ENCODE measurements at regions not wholly inside any gene's neighbourhood (a gene's known extent, or its start where the extent isn't known, plus 50 kb on each side); places are given as distances from the start of the nearest gene placed in this dataset.

DNA sequence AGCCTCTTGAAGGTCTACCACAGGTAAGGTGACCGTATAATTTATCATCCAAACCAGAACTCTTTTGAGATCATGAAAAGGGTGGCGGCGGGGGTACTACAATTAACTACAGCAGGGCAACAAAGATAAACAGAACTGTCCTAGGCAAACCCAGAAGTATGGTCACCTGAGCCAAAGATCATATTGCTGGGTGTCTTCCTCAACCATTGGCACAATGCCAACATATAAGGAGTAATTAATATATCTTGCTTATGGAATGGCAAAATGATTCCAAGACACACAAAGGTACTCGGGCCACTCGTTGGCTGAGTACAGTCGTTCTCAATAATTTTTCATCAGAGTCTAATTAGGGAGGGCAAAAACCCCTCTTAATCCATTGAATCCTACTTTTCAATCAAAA is 273.3 kb downstream of the QDPR start:
- Histone ChIP-seq H2BK12ac (ENCODE audit: low read length) (no peak overlapping the region), H3K27me3 (ENCODE audit: control insufficient read depth in 3 of 3, insufficient read depth in 3 of 3, low read depth in 1 of 3, low read length in 3 of 3) (peaks cover 0 to 3% (median 0%) of the 10 kb centered on the region in 3 experiments), H3K9ac (ENCODE audit: low read depth, low read length, poor library complexity) (no peak overlapping the region), H2BK5ac (ENCODE audit: low read length) (no peak overlapping the region), H3K9me3 (replicated peaks in 1 of 2; ENCODE audit: control insufficient read depth in 2 of 2, insufficient read depth in 1 of 2, low read depth in 1 of 2, low read length in 2 of 2) (no peaks in the 10 kb centered on the region), H3K36me3 (replicated peaks in 1 of 2; ENCODE audit: control insufficient read depth in 2 of 2, insufficient read depth in 2 of 2, low read length in 2 of 2) (no peaks in the 10 kb centered on the region), H2AK5ac (ENCODE audit: low read depth, low read length) (no peak overlapping the region), H3K79me1 (ENCODE audit: low read depth, low read length) (no peaks in the 10 kb centered on the region), H2BK120ac (ENCODE audit: low read depth, low read length) (no peak overlapping the region), H3K18ac (ENCODE audit: low read length) (no peak overlapping the region), H2AFZ (ENCODE audit: low read length) (no peak overlapping the region), H3K4ac (ENCODE audit: low read length) (no peak overlapping the region), H2BK15ac (ENCODE audit: low read length) (no peak overlapping the region), H3K4me1 (ENCODE audit: control insufficient read depth in 2 of 2, insufficient read depth in 1 of 2, low read depth in 1 of 2, low read length in 2 of 2) (no peaks in the 10 kb centered on the region), H3K27ac (replicated peaks; ENCODE audit: low read length) (no peak overlapping the region), H3K4me2 (ENCODE audit: insufficient read depth, low read length, poor library complexity, severe bottlenecking) (no peak overlapping the region), H3K23ac (ENCODE audit: low read depth, low read length, poor library complexity) (no peak overlapping the region), H3K4me3 (ENCODE audit: low read length in 2 of 2) (no peak overlapping the region), H4K91ac (ENCODE audit: low read depth, low read length, poor library complexity) (no peak overlapping the region), H4K8ac (ENCODE audit: low read depth, low read length) (no peak overlapping the region), H3K14ac (ENCODE audit: low read length) (no peak overlapping the region)
- DNase-seq (ENCODE audit: low spot score): no peak
- no CpG with 5 or more reads among the region's 6 CpGs for WGBS, 2 donors (ENCODE audit: extremely low coverage in 2 of 2, insufficient read length in 2 of 2, insufficient replicate concordance in 1 of 2)

DNA sequence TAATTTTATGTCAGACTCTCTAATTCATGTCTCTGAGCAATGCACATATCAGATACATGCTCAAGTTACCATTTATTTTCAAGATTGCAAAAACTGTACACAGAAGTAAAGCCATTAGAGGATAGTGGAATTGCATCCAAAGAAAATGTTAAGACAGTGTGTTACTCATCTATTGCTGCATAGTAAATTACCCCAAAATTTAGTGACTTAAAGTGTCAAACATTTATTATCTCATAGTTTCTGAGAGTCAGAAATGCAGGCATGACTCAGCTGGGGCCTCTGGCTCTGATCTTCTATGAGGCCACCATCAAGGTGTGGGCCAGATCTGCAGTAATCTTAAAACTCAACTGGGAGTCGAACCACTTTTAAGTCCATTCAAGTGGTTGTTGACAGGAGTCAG is 275.2 kb downstream of the QDPR start:
- H3K4me1 ChIP-seq (ENCODE audit: control insufficient read depth in 2 of 2, insufficient read depth in 1 of 2, low read depth in 1 of 2, low read length in 2 of 2): no peaks in the 10 kb centered on the region
- no peak overlapping the region for H3K27ac ChIP-seq (replicated peaks; ENCODE audit: low read length)
- no peak for DNase-seq (ENCODE audit: low spot score)
- H3K18ac ChIP-seq (ENCODE audit: low read length): no peak overlapping the region
- no peak overlapping the region for H3K23ac ChIP-seq (ENCODE audit: low read depth, low read length, poor library complexity)
- no peak overlapping the region for H4K91ac ChIP-seq (ENCODE audit: low read depth, low read length, poor library complexity)
- H3K4me3 ChIP-seq (ENCODE audit: low read length in 2 of 2): no peak overlapping the region
- no peak overlapping the region for H2BK15ac ChIP-seq (ENCODE audit: low read length)
- no peak overlapping the region for H2AFZ ChIP-seq (ENCODE audit: low read length)
- H3K9ac ChIP-seq (ENCODE audit: low read depth, low read length, poor library complexity): no peak overlapping the region
- no peak overlapping the region for H2BK12ac ChIP-seq (ENCODE audit: low read length)
- H2BK120ac ChIP-seq (ENCODE audit: low read depth, low read length): no peak overlapping the region
- H4K8ac ChIP-seq (ENCODE audit: low read depth, low read length): no peak overlapping the region
- no peak overlapping the region for H2AK5ac ChIP-seq (ENCODE audit: low read depth, low read length)
- WGBS, 2 donors (ENCODE audit: extremely low coverage in 2 of 2, insufficient read length in 2 of 2, insufficient replicate concordance in 1 of 2): no CpG with 5 or more reads among the region's 1 CpG
- H3K14ac ChIP-seq (ENCODE audit: low read length): no peak overlapping the region
- no peaks in the 10 kb centered on the region for H3K9me3 ChIP-seq (replicated peaks in 1 of 2; ENCODE audit: control insufficient read depth in 2 of 2, insufficient read depth in 1 of 2, low read depth in 1 of 2, low read length in 2 of 2)
- no peaks in the 10 kb centered on the region for H3K36me3 ChIP-seq (replicated peaks in 1 of 2; ENCODE audit: control insufficient read depth in 2 of 2, insufficient read depth in 2 of 2, low read length in 2 of 2)
- H3K79me1 ChIP-seq (ENCODE audit: low read depth, low read length): no peaks in the 10 kb centered on the region
- no peak overlapping the region for H2BK5ac ChIP-seq (ENCODE audit: low read length)
- no peaks in the 10 kb centered on the region for H3K27me3 ChIP-seq (ENCODE audit: control insufficient read depth in 3 of 3, insufficient read depth in 3 of 3, low read depth in 1 of 3, low read length in 3 of 3)
- H3K4me2 ChIP-seq (ENCODE audit: insufficient read depth, low read length, poor library complexity, severe bottlenecking): no peak overlapping the region
- H3K4ac ChIP-seq (ENCODE audit: low read length): no peak overlapping the region

DNA sequence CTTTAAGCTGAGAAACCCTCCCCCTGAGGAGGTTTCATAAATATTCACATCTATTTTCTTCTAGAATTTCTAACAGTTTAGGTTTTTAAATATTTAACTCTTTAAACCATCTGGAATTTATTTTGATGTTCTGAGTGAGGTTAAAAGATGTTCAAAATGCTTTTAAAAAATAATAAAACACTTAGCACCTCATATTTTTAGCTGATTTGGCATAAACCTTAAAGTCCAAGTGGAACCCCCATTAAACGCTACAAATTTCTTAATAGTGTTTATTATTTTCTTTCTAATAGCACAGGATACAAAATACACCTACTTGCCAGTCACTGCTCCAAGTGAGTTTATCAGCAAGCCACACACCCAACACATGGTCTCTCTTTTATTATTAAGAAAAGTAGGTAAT is 277.2 kb downstream of the QDPR start:
- no CpG with 5 or more reads among the region's 1 CpG for WGBS, 2 donors (ENCODE audit: extremely low coverage in 2 of 2, insufficient read length in 2 of 2, insufficient replicate concordance in 1 of 2)
- no peak overlapping the region for H2AFZ ChIP-seq (ENCODE audit: low read length)
- no peak overlapping the region for H3K4me3 ChIP-seq (ENCODE audit: low read length in 2 of 2)
- no peak overlapping the region for H3K4ac ChIP-seq (ENCODE audit: low read length)
- H3K14ac ChIP-seq (ENCODE audit: low read length): no peak overlapping the region
- H2BK5ac ChIP-seq (ENCODE audit: low read length): no peak overlapping the region
- H2BK12ac ChIP-seq (ENCODE audit: low read length): no peak overlapping the region
- H3K23ac ChIP-seq (ENCODE audit: low read depth, low read length, poor library complexity): no peak overlapping the region
- H2BK15ac ChIP-seq (ENCODE audit: low read length): no peak overlapping the region
- H3K79me1 ChIP-seq (ENCODE audit: low read depth, low read length): no peaks in the 10 kb centered on the region
- no peaks in the 10 kb centered on the region for H3K4me1 ChIP-seq (ENCODE audit: control insufficient read depth in 2 of 2, insufficient read depth in 1 of 2, low read depth in 1 of 2, low read length in 2 of 2)
- no peaks in the 10 kb centered on the region for H3K36me3 ChIP-seq (replicated peaks in 1 of 2; ENCODE audit: control insufficient read depth in 2 of 2, insufficient read depth in 2 of 2, low read length in 2 of 2)
- DNase-seq (ENCODE audit: low spot score): no peak
- no peaks in the 10 kb centered on the region for H3K9me3 ChIP-seq (replicated peaks in 1 of 2; ENCODE audit: control insufficient read depth in 2 of 2, insufficient read depth in 1 of 2, low read depth in 1 of 2, low read length in 2 of 2)
- no peak overlapping the region for H4K8ac ChIP-seq (ENCODE audit: low read depth, low read length)
- no peak overlapping the region for H3K27ac ChIP-seq (replicated peaks; ENCODE audit: low read length)
- H2BK120ac ChIP-seq (ENCODE audit: low read depth, low read length): no peak overlapping the region
- H3K4me2 ChIP-seq (ENCODE audit: insufficient read depth, low read length, poor library complexity, severe bottlenecking): no peak overlapping the region
- no peak overlapping the region for H4K91ac ChIP-seq (ENCODE audit: low read depth, low read length, poor library complexity)
- no peak overlapping the region for H3K18ac ChIP-seq (ENCODE audit: low read length)
- H3K9ac ChIP-seq (ENCODE audit: low read depth, low read length, poor library complexity): no peak overlapping the region
- no peak overlapping the region for H2AK5ac ChIP-seq (ENCODE audit: low read depth, low read length)
- H3K27me3 ChIP-seq (ENCODE audit: control insufficient read depth in 3 of 3, insufficient read depth in 3 of 3, low read depth in 1 of 3, low read length in 3 of 3): no peaks in the 10 kb centered on the region

DNA sequence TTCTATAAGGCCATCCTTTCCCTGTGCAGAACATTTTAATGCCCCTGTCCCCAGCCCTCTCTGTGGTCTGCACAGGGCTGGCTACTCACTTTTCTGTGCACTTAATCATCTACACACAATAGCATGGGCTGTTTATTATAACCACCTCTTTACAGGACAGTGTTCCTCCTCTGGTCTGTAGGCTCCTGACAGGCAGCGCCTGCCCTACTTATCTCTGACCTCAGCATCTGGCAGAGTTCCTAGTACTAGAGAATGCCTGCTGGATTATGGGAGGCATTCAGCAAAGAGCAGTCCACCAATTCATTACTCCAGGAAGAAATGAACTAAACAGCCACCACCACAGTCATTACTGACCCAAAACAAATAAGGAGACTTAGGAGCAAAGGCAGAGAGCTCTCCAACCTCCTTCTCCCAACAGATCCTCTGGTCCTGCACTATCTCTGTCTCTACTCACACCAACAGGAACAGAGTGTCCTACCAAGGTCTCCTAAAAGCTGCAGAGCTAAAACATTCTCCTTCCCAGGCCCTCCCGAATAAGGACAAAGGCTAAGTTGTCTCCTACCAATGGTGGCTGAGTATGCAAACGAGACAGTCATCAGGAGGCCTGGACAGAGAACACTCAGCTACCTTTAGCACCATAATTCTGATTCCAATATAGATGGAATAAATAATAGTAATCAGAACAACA is 279.2 kb downstream of the QDPR start:
- Histone ChIP-seq H3K79me1 (ENCODE audit: low read depth, low read length) (no peaks in the 10 kb centered on the region), H2BK12ac (ENCODE audit: low read length) (no peak overlapping the region), H2AK5ac (ENCODE audit: low read depth, low read length) (no peak overlapping the region), H2AFZ (ENCODE audit: low read length) (peak overlapping the region; percentile 24), H4K8ac (ENCODE audit: low read depth, low read length) (no peak overlapping the region), H3K14ac (ENCODE audit: low read length) (no peak overlapping the region), H4K91ac (ENCODE audit: low read depth, low read length, poor library complexity) (no peak overlapping the region), H3K4ac (ENCODE audit: low read length) (no peak overlapping the region), H2BK15ac (ENCODE audit: low read length) (no peak overlapping the region), H2BK120ac (ENCODE audit: low read depth, low read length) (no peak overlapping the region), H3K27me3 (ENCODE audit: control insufficient read depth in 3 of 3, insufficient read depth in 3 of 3, low read depth in 1 of 3, low read length in 3 of 3) (no peaks in the 10 kb centered on the region), H3K4me3 (ENCODE audit: low read length in 2 of 2) (no peak overlapping the region), H3K9ac (ENCODE audit: low read depth, low read length, poor library complexity) (no peak overlapping the region), H3K9me3 (replicated peaks in 1 of 2; ENCODE audit: control insufficient read depth in 2 of 2, insufficient read depth in 1 of 2, low read depth in 1 of 2, low read length in 2 of 2) (no peaks in the 10 kb centered on the region), H3K27ac (replicated peaks; ENCODE audit: low read length) (no peak overlapping the region), H3K23ac (ENCODE audit: low read depth, low read length, poor library complexity) (no peak overlapping the region), H3K18ac (ENCODE audit: low read length) (no peak overlapping the region), H2BK5ac (ENCODE audit: low read length) (no peak overlapping the region), H3K4me2 (ENCODE audit: insufficient read depth, low read length, poor library complexity, severe bottlenecking) (no peak overlapping the region), H3K4me1 (ENCODE audit: control insufficient read depth in 2 of 2, insufficient read depth in 1 of 2, low read depth in 1 of 2, low read length in 2 of 2) (no peaks in the 10 kb centered on the region), H3K36me3 (replicated peaks in 1 of 2; ENCODE audit: control insufficient read depth in 2 of 2, insufficient read depth in 2 of 2, low read length in 2 of 2) (no peaks in the 10 kb centered on the region)
- no peak for DNase-seq (ENCODE audit: low spot score)
- WGBS, 2 donors (ENCODE audit: extremely low coverage in 2 of 2, insufficient read length in 2 of 2, insufficient replicate concordance in 1 of 2): no CpG with 5 or more reads among the region's 3 CpGs

Measured in neuronal stem cell (in vitro differentiated cells).